Chondrocyte (in vitro differentiated cells): ENCODE measurements at regions not wholly inside any gene's neighbourhood (a gene's known extent, or its start where the extent isn't known, plus 50 kb on each side); places are given as distances from the start of the nearest gene placed in this dataset.

ENCODE experiments used
- DNase-seq: peaks from one replicate; pipeline ENCODE4 v3.0.0; 2021; ENCODE audit warnings: mixed read lengths, low spot score
- H3K27ac Mint-ChIP-seq: one replicate; pipeline ENCODE4 v1.8.0; 2021; ENCODE audit warnings: mild to moderate bottlenecking, moderate library complexity, mixed read lengths; ENCODE audit not compliant: unreplicated experiment
- H3K27me3 Mint-ChIP-seq: 2 replicates; pipeline ENCODE4 v1.8.0; 2021; ENCODE audit warnings: low read depth, mixed read lengths
- H3K36me3 Mint-ChIP-seq: 2 replicates; pipeline ENCODE4 v1.8.0; 2021; ENCODE audit warnings: low read depth, mixed read lengths
- H3K4me1 Mint-ChIP-seq: 2 replicates; pipeline ENCODE4 v1.8.0; 2021; ENCODE audit warnings: low read depth, mild to moderate bottlenecking, mixed read lengths
- H3K4me3 Mint-ChIP-seq: one replicate; pipeline ENCODE4 v1.8.0; 2021; ENCODE audit warnings: mild to moderate bottlenecking, moderate library complexity, mixed read lengths; ENCODE audit not compliant: unreplicated experiment
- H3K9me3 Mint-ChIP-seq: 2 replicates; pipeline ENCODE4 v1.8.0; 2021; ENCODE audit warnings: low read depth, mixed read lengths
- CTCF ChIP-seq: fragments of 200-600 bp; sonication (generic); IDR thresholded peaks from 2 replicates; pipeline ENCODE4 v1.5.0; 2021; ENCODE audit warnings: antibody characterized with exemption, mild to moderate bottlenecking, moderate library complexity

- no peak overlapping the region for H3K27ac Mint-ChIP-seq
- peaks cover 16% of the 10 kb centered on the region for H3K4me1 Mint-ChIP-seq
- no peaks in the 10 kb centered on the region for H3K36me3 Mint-ChIP-seq
- H3K27me3 Mint-ChIP-seq: no peaks in the 10 kb centered on the region
- DNase-seq: no peak
- no peak for TF ChIP-seq CTCF
- peaks cover 30% of the 10 kb centered on the region for H3K9me3 Mint-ChIP-seq
- H3K4me3 Mint-ChIP-seq: no peak overlapping the region
These were observed 129.3 kb upstream of the FAM9B start for GRCh38 chrX:9163214-9163709.

GRCh38 chrX:9164086-9164485 is 130.2 kb upstream of the FAM9B start:
- Mint-ChIP-seq H3K4me3 (no peak overlapping the region), H3K9me3 (peaks cover 30% of the 10 kb centered on the region), H3K4me1 (peaks cover 16% of the 10 kb centered on the region), H3K27me3 (no peaks in the 10 kb centered on the region), H3K27ac (no peak overlapping the region), H3K36me3 (no peaks in the 10 kb centered on the region)
- DNase-seq: no peak
- TF ChIP-seq CTCF: no peak

- Mint-ChIP-seq H3K27me3 (no peaks in the 10 kb centered on the region), H3K9me3 (peaks cover 29% of the 10 kb centered on the region), H3K4me3 (no peak overlapping the region), H3K36me3 (no peaks in the 10 kb centered on the region), H3K27ac (no peak overlapping the region), H3K4me1 (peaks cover 16% of the 10 kb centered on the region)
- DNase-seq: no peak
- TF ChIP-seq CTCF: no peak
These were observed 130.9 kb upstream of the FAM9B start for GRCh38 chrX:9164533-9165426.

- H3K4me3 Mint-ChIP-seq: no peak overlapping the region
- peaks cover 16% of the 10 kb centered on the region for H3K4me1 Mint-ChIP-seq
- peaks cover 21% of the 10 kb centered on the region for H3K9me3 Mint-ChIP-seq
- no peak overlapping the region for H3K27ac Mint-ChIP-seq
- TF ChIP-seq CTCF: no peak
- DNase-seq: no peak
- H3K27me3 Mint-ChIP-seq: no peaks in the 10 kb centered on the region
- no peaks in the 10 kb centered on the region for H3K36me3 Mint-ChIP-seq
These were observed 132.6 kb upstream of the FAM9B start for GRCh38 chrX:9166584-9166944.

GRCh38 chrX:9171841-9172463 is 138.0 kb upstream of the FAM9B start:
- Mint-ChIP-seq H3K4me1 (no peaks in the 10 kb centered on the region), H3K27ac (no peak overlapping the region), H3K4me3 (no peak overlapping the region), H3K9me3 (peaks cover 28% of the 10 kb centered on the region), H3K36me3 (no peaks in the 10 kb centered on the region), H3K27me3 (no peaks in the 10 kb centered on the region)
- DNase-seq: no peak
- no peak for TF ChIP-seq CTCF
